ENCODE measurements at regions not wholly inside any gene's neighbourhood (a gene's known extent, or its start where the extent isn't known, plus 50 kb on each side); places are given as distances from the start of the nearest gene placed in this dataset.

DNA sequence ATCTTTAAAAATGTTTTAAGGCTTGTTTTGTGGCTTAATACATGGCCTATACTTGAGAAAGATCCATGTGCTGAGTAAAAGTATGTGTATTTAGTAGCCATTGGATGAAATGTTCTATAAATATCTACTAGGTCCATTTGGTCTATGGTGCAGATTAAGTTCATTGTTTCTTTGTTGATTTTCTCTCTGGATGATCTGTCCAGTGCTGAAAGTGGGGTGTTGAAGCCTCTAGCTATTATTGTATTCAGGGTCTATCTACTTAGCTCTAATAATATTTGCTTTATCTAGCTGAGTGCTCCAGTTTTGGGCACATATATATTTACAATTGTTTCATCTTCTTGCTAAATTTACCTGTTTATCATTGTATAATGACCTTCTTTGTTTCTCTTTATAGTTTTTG is 272.2 kb upstream of the NR4A3 start:
- TF ChIP-seq, protein P1, sequence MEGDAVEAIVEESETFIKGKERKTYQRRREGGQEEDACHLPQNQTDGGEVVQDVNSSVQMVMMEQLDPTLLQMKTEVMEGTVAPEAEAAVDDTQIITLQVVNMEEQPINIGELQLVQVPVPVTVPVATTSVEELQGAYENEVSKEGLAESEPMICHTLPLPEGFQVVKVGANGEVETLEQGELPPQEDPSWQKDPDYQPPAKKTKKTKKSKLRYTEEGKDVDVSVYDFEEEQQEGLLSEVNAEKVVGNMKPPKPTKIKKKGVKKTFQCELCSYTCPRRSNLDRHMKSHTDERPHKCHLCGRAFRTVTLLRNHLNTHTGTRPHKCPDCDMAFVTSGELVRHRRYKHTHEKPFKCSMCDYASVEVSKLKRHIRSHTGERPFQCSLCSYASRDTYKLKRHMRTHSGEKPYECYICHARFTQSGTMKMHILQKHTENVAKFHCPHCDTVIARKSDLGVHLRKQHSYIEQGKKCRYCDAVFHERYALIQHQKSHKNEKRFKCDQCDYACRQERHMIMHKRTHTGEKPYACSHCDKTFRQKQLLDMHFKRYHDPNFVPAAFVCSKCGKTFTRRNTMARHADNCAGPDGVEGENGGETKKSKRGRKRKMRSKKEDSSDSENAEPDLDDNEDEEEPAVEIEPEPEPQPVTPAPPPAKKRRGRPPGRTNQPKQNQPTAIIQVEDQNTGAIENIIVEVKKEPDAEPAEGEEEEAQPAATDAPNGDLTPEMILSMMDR (conservative IDR thresholded peaks at IDR 0.05; ENCODE audit: low read depth, low read length), result no peak
- TF ChIP-seq EZH2 (IDR thresholded peaks at IDR 0.05; ENCODE audit: low read length, unreplicated experiment), result no peak

All from PC-3 (cell line).